GM12872 (cell line): ENCODE measurements at regions not wholly inside any gene's neighbourhood (a gene's known extent, or its start where the extent isn't known, plus 50 kb on each side); places are given as distances from the start of the nearest gene placed in this dataset.

Experiments used
- CTCF ChIP-seq: IDR thresholded peaks from 3 replicates; pipeline ENCODE4 v1.5.1; 2011; ENCODE audit warnings: low read depth, mild to moderate bottlenecking, low read length, moderate library complexity; ENCODE audit not compliant: insufficient read depth

GRCh38 chr6:14765721-14766390, 480.0 kb upstream of the JARID2 start:
- no peak for TF ChIP-seq CTCF

GRCh38 chr6:14766391-14766994, 479.4 kb upstream of the JARID2 start:
- no peak for TF ChIP-seq CTCF

GRCh38 chr6:14767226-14767625, 478.6 kb upstream of the JARID2 start:
- no peak for TF ChIP-seq CTCF

- no peak for TF ChIP-seq CTCF
These were observed 475.8 kb upstream of the JARID2 start for GRCh38 chr6:14770040-14770439.

GRCh38 chr6:14770572-14770971, 475.3 kb upstream of the JARID2 start:
- no peak for TF ChIP-seq CTCF

GRCh38 chr6:14771016-14771415, 474.9 kb upstream of the JARID2 start:
- TF ChIP-seq CTCF: no peak

GRCh38 chr6:14772188-14772587, 473.7 kb upstream of the JARID2 start:
- no peak for TF ChIP-seq CTCF
